NCI-H146 (cell line): ENCODE measurements at regions not wholly inside any gene's neighbourhood (a gene's known extent, or its start where the extent isn't known, plus 50 kb on each side); places are given as distances from the start of the nearest gene placed in this dataset.

Experiments
- DNase-seq: peaks from one replicate; lab custom pipeline; 2025; lab: John Stamatoyannopoulos, UW

DNA sequence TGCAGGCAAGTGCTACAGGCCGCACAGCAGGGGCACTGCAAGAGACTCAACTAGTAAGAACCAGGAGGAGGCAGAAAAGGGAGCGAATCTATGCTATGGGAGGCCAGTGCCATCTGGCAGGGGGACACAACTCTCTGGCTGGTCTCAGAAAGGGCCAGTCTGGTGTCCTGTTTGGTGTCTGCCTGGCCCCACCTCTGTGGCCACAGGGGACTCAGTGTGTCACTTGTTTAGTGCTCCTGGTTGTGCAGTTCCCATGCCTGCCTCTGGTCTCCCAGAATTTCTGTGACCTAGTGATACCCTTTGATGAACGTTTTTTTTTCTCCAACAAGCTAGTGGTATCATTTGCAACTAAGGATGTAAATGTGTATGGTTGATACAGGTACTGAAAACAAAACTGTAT is 59.2 kb upstream of the JCAD start:
- DNase-seq, result no peak

DNA sequence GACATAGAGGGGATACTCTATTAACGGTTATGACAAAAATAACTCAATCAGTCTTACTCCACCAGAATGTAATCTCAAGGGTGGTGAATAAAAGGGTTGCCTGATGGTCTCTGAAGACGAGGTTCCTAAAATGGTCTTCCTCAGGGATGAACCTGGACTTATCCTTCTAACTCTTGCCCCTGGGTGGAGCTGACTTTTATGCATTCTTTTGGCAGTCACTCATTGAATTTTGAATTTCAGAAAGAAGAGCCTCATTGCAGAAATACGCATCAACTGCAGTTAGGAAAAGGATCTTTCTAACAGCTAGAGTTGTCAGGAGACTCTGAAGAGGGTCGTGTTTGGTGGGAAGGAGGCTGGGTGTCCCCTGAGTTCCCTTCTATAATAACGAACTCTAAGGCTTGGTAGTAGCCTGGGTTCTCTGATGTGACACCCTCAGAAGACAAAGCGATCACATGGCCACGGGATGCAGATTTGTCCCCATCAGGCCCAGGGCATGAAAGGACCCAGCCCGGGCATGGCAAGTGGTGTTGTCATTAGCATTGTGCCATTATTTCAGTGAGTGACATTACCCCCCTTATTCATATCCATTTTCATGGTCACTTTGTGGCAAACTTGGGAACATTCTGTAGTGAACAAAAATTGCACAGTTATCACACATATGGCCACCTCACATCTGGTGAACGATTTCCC is 58.6 kb upstream of the JCAD start:
- DNase-seq, result no peak

DNA sequence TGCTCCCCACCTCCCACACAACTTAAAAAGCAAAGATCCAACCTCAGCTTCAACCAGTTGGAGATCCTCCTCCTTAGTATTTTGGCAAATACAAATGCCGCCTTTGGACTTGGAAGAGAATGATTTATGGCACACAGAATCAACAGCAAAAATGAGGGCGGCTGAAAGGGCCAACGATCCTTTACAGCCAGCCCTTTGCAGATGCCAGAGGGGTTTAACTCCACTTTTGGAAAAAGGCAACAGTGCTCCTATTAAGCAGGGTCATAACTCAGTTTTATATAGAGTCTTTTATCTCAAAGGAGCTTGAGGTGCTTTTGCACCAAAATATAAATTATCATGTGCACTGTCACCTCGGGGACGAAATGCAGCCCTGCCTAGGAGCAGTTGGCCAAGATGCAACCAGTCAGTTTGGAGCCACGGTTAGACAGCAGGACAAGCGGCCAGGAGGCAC is 56.7 kb upstream of the JCAD start:
- no peak for DNase-seq

DNA sequence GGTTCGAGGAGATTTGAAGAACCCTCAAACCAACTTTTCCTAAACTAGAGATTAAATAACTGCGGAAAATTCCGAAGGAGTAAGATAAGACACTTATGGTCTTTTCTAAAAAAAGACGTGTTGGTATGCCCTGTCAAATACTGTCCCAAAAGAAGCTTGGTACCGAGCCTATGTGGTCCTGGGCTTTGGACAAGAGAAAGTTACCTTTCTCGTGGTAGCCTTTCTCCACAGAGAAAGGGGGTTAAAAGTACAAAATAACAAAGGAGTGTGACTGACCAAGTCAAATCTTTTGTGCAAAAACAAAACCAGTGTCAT is 56.2 kb upstream of the JCAD start:
- no peak for DNase-seq

DNA sequence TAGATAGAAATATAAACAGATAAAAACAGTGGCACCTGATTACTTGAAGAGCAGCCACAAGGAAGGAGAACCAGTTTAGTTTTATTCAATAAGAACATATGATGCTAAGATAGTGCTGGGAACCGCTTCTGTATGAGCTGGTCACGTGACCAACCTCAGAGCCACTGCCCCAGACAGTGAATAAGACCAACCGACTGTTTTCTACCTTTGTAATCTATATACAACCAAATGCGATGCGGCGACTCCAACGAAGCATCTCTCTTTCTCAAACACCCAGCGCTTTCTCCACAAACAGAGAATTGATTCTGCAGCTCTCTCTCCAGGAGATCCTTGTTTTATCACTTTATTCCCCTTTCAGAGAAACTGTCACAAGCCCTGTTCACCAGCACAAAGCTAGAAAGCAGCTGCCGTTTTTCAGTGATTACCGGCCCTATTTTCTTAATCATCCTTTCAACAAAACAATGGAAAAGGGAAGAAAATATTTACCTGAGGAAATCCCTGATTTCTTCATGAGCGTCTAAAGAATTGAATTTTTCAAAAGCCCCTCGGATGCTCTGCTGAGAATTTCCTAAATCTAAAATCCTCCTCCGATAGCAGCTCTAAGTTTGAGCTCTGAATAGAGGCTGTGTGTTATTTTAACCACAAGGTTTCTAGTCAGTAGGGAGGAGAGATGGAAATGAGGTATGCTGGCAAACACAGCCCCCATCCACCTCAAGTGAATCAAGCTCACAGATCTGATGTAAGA is 55.7 kb upstream of the JCAD start:
- DNase-seq, result peak; percentile 71

DNA sequence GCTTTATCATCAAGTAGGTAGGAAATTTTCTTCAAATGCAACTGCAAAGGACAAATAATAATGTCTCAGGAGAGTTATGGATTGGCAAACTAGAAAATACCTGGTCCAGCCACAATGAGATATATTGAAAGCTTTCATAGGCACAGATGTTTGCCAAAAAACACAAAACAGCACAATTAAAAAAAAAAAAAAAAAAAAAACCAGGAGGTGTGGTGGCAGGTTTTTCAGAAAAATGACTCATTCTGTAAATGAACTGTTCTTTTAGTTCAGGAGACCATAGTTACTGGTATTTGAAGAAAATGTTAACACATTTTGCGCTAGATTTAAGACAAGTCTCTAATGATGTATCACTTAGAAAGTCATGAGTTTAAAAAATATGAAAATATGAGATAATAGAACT is 55.0 kb upstream of the JCAD start:
- DNase-seq, result peak; percentile 13

DNA sequence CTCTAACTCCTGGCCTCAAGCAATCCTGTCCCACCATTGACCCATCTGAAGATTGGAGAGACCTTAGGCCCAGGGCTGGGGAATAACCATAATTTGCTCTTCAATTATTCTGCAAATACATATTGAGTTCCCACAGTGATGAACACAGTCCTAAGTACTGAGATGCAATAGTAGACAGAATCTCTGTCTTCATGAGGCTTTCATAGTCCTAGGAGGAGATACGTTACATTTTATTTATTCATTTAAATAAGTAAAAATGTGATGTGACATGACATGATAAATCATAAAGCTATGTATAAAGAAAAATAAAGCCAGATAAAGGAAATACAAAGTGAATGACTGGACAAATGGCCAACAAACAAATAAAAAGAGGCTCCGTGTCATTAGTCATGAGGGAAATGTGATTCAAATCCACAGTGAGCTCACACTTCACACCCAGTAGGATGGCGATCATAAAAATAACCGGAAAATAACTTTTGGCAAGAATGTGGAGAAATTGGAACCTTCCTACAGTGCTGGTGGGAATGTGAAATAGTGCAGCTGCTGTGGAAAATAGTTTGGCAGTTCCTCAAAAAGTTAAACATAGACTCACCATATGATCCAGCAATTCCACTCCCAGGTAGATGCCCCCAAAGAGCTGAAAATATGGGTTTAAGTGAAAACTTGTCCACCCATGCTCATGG is 52.1 kb upstream of the JCAD start:
- DNase-seq, result no peak
